HS-5 (cell line): ENCODE measurements at regions not wholly inside any gene's neighbourhood (a gene's known extent, or its start where the extent isn't known, plus 50 kb on each side); places are given as distances from the start of the nearest gene placed in this dataset.

Experiments used
- DNase-seq: peaks from one replicate; pipeline ENCODE4 v3.0.0-alpha.2; 2012; ENCODE audit warnings: low read depth

GRCh38 chr11:82676483-82677094 lies 57.1 kb downstream of the FAM181B start:
- DNase-seq: no peak

DNA sequence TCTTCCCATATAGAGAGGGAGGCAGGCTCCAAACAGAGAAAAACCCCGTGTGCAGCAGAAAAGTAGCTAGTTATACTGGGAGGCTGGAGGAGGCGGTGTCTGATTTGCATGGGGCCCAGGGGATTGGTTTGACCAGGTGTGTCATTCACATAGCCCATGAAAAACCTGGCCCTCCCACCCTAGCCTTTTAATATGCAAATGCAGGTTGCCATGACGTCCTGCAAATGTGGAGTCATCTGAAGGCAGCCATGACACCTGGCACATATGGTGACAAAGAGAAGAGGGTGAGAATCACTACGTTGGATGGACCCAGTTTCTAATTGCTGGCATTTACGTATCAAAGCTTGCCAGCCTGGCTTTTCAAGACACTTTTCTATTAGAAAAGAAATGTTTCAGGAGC lies 57.8 kb downstream of the FAM181B start:
- DNase-seq: no peak

GRCh38 chr11:82673631-82674030 lies 60.0 kb downstream of the FAM181B start:
- DNase-seq: no peak

GRCh38 chr11:82671451-82671850 lies 62.2 kb downstream of the FAM181B start:
- DNase-seq: peak; percentile 28

- DNase-seq: no peak
These were observed 70.1 kb downstream of the FAM181B start for GRCh38 chr11:82663535-82663934.

DNA sequence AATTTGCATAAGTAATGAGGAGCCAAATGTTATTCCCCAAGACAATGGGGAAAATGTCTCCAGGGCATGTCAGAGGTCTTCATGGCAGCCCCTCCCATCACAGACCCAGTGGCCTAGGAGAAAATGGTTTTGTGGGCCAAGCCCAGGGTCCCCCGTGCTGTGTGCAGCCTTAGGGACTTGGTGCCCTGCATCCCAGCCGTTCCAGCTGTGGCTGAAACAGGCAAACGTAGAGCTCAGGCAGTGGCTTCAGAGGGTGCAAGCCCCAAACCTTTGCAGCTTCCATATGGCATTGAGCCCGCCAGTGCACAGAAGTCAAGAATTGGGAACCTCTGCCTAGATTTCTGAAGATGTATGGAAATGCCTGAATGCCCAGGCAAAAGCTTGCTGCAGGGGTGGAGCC lies 79.9 kb downstream of the FAM181B start:
- no peak for DNase-seq

DNA sequence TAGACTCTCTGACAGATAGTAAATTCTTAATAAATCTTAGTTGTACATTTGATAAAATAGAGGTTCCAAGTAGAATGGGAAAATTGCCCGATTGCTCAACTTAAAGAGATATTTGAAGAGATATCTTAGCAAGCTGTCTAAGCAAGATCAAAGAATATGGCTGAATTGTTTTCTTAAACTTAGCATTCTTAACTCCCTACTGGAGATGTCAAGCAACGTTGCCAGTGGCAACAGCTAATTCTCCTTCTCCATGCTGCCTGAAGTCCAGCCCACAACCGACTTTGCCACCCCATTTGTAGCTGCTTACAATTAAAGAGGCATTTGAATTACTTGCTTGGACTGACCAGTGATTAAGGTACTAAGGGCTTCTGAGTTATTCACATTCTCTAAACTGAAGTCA lies 94.4 kb downstream of the FAM181B start:
- DNase-seq: no peak

DNA sequence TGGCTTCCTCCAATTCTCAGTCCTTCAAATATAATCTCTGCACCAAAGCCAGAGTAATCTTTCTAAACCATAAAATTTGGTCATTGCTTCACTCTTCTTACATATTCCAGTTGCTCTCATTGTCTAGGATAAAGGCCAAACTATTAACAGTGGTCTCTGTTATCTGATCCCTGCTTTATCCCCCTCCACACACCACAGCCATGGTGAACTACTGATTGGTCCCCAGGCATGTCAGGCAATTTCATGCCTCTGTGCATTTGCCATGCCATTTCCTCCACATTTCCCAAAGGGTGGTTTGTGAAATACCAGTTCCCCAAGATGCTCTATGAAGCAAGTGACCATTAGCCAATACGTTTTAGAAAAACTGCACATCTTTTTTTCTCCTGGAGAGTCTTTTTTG lies 97.0 kb downstream of the FAM181B start:
- no peak for DNase-seq

- DNase-seq: no peak
These were observed 99.6 kb downstream of the FAM181B start for GRCh38 chr11:82634091-82634490.

GRCh38 chr11:82631722-82632630 lies 101.7 kb downstream of the FAM181B start:
- DNase-seq: no peak

DNA sequence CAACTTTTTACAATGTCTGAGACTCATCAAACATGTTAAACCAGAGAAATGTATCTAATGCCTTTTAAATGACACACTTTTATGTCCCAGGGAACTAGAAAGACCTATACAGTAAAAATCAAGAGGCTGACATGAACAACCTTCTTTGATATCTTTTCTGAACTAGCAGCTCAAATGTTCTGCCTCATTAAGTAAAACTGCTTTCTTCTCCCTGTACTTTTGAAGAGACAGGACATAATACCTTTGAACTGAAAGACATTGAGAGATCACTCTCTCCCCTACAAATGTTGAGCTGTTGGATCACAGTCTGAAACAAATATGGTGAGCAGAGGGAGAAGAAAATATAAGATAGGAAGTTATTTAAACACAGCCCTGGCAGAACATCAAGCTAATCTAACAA lies 123.0 kb downstream of the FAM181B start:
- no peak for DNase-seq

DNA sequence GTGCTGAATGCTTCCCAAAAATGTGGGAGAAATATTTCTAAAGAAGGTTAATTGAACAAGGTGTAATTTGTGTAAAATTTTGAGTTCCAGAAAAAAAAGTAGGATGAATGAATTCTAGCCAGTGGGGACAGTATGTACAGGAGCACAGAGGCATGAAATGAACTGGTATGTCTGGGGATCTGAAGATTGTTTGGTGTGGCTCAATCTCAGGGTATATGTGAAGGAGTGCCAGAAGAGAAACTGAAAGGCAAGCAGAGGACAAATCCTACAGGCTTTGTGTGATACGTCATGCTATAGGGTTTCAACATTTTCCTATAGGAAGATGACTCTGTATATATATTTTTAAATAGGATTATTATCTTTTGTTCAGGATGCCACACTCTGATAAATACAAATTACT lies 126.9 kb downstream of the FAM181B start:
- DNase-seq: no peak

DNA sequence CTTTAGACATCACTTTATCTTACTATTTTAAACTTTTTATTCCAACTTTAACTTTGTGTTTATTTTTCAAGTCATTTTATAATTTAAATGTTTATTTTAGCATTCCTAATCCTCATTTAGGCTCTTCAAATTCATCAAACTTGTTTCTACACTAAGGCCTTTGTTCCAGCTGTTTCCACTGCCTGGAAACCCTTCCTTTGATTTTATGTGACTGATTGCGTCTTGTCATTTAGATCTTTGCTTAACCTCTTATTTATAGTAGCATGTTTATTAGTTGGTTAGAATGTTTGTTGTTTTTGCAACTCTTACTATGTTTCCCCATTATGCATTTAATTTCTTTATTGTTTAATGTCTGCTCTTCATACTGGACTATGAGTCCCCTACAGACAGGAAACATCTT lies 132.0 kb downstream of the FAM181B start:
- no peak for DNase-seq

- no peak for DNase-seq
These were observed 133.8 kb downstream of the FAM181B start for GRCh38 chr11:82599836-82600235.

DNA sequence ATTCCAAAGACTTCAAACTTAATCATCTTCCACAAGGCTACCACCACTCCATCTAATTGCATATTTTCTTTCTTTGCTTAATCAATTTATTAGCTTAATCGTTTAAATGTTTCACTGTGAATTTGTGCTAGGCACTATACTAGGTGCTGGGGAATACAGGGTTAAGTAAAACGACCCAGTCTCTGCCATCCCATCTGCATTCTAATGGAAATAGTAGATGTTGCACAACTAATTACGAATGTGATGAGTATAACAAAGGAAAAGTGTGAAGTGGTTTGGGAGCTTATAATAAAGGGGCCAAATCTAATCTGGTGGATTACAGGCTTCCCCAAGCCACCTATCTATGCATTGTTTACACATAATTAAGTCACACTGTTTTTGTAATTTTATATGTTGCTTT lies 147.1 kb downstream of the FAM181B start:
- DNase-seq: no peak

DNA sequence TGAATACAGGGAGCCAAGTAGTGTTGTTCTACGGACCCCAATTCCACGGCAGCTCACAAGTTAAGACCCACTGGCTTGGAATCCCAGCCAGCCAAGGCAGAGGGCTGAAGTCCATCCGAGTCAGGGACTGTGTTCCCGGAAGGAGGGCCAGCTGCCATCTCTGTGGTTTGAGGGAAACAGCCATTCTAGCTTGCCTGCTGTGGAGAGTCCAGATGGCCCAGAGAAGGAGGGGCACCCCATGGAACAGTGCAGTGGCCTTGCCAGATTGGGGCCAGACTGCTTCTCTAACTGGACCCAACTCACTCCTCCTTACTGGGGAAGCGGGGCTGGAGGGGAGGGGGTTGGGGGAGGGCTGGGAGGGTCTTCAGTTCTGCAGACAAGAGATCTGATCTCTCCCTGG lies 156.4 kb downstream of the FAM181B start:
- no peak for DNase-seq

DNA sequence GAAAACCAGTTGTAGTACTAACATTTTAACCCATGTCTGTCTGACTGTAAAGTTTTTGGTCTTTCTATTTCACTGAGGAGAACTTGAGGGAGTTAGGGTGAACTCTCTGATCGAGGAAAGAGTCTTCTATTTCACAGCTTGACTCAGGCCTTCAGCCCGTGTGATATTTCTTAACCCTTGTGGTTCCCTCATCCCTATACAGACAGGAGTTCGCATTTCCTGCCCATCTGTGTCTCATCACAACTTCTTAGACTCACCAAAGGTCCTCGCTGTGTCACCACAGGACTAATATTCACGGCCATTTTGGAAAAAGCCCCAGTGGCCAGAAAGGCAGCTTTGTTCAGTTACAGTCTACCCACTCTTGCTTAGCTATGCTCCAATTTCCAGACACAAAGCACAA lies 172.8 kb downstream of the FAM181B start:
- no peak for DNase-seq

DNA sequence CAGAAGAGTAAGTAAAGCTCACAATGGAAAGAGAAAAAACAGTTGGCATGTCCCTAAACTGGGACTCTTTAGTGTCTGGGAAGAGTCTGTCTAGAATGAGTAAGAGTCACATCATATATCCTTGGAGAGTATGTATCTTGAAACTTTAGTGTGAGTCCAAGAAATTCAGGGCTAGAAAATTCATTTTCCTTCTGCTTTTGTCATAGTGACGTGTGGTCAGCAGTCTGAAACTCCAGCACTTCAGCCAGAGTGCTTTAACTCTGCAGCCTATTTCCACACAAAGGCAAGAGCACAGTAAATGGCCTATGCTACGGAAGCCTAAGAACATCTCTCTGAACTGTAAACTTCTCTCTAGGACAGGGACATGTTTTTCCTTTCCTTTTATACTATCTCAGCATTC lies 174.1 kb downstream of the FAM181B start:
- no peak for DNase-seq

DNA sequence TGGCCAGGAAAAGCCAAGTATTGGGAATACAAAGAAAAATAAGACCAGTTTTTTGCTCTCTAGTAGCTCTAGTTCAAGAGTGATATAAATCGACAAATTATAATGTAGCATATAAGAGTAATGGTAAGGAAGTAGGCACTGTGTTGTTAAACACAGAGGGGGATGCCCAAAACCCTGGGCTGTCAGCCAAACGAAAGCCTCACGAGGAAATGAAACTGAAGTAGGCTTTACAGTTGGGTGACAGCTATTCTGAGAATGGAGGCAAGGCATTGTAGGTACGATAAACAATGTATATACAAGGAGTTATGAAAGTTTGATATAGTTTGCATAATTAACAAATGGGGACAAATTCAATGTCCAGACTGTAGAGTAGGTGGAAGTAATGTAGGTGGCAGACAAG lies 176.4 kb downstream of the FAM181B start:
- DNase-seq: no peak

DNA sequence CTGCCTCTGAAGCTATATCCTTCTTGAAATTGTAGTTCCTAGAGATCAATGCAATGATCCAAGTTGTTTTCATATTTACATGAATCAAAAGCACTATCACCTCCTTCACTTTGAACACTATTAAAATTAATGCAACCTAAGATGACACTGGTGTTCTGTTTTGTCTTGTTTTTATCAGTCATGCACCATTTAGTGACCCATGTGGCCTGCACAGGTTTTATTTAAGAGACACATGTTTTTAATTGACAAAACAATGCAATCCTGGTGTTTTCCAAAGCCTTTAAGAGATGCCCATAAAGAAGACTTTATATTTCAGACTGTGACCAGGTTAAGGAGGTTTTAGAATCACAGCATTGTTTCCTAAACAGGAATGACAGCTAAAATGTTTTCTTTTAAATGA lies 177.5 kb downstream of the FAM181B start:
- DNase-seq: no peak

DNA sequence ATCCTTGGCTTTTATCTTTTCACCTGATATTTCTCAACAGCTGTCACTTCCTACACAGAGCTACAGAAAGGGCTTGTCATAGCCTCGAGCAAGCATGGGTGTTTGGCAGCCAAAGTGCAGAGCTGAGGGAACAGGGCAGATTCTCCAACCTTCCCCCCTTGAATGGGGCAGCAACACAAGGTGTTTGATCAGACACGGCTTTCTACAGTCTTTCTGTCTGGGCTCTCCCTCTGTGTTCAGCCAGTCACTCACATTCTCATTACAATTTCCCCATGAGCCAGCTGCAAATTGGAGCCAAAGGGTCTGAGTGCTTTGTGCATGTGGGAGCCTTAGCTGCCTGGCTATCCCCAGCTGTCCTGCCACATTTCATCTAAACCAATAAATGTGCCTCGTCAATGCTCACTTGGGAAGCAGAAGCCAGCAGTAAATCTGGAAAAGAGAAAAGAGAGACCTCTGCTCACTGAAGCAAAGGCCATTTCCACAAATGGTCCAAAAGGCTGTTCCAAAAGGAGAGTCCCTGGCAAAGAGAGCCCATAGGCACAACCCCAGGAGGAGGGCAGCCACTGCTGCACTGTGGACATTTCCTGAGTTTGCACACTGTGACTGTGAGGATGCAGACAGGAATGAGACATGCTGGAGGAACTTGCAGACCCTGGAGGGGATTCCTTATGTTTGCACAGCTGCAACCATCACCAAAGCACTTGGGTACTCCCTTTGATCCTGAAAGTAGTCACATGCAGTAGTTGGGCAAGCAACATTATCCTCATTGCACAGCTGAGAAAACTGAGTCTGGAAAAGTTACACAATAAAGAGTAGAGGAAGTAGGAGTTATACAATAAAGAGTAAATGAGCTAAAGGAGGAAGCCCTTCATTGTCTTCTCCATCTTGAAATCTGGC lies 186.8 kb downstream of the FAM181B start:
- no peak for DNase-seq

- no peak for DNase-seq
These were observed 194.0 kb downstream of the FAM181B start for GRCh38 chr11:82539669-82540068.

DNA sequence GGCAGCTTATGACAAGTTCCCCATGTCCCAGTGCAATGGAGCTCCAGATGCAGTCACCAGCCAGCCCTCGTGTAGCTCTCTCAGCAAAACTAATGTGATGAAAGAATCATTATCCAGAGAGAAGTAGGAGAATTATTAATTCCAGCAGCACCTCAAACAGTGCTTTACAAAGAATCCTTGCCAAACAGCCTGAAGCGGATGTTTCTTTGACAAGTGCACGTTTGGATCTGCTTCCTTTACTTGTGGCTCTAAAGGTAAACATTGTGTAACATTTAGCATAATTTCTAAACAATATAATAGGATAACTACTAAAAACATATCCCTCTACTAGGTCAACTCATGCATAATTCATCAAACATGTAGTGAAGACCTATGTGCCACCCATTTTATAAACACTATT lies 197.0 kb downstream of the FAM181B start:
- no peak for DNase-seq
